ENCODE measurements at regions not wholly inside any gene's neighbourhood (a gene's known extent, or its start where the extent isn't known, plus 50 kb on each side); places are given as distances from the start of the nearest gene placed in this dataset.
"Not testable (repeated sequence)": the region's sequence is repeated elsewhere in the genome, so short reads cannot be mapped to it uniquely, and the experiment has no call there.

- DNase-seq (ENCODE audit: low spot score) = no peak
- Histone ChIP-seq H3K27me3 (ENCODE audit: insufficient read depth, poor library complexity, severe bottlenecking) (no peaks in the 10 kb centered on the region), H3K27ac (ENCODE audit: poor library complexity, severe bottlenecking) (no peak overlapping the region), H3K36me3 (ENCODE audit: low read depth) (no peaks in the 10 kb centered on the region), H3K9me3 (ENCODE audit: severe bottlenecking) (no peaks in the 10 kb centered on the region), H3K4me3 (ENCODE audit: severe bottlenecking) (no peak overlapping the region), H3K4me1 (ENCODE audit: insufficient read depth, poor library complexity, severe bottlenecking) (peaks cover 4% of the 10 kb centered on the region)
- TF ChIP-seq, protein P1, sequence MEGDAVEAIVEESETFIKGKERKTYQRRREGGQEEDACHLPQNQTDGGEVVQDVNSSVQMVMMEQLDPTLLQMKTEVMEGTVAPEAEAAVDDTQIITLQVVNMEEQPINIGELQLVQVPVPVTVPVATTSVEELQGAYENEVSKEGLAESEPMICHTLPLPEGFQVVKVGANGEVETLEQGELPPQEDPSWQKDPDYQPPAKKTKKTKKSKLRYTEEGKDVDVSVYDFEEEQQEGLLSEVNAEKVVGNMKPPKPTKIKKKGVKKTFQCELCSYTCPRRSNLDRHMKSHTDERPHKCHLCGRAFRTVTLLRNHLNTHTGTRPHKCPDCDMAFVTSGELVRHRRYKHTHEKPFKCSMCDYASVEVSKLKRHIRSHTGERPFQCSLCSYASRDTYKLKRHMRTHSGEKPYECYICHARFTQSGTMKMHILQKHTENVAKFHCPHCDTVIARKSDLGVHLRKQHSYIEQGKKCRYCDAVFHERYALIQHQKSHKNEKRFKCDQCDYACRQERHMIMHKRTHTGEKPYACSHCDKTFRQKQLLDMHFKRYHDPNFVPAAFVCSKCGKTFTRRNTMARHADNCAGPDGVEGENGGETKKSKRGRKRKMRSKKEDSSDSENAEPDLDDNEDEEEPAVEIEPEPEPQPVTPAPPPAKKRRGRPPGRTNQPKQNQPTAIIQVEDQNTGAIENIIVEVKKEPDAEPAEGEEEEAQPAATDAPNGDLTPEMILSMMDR (IDR thresholded peaks at IDR 0.05; ENCODE audit: poor library complexity, severe bottlenecking) = no peak
- ATAC-seq (ENCODE audit: low read depth) = no peak
These were observed 357.0 kb upstream of the TMEFF2 start for GRCh38 chr2:192551760-192552159.

- peaks cover 37% of the 10 kb centered on the region for H3K4me1 ChIP-seq (ENCODE audit: insufficient read depth, poor library complexity, severe bottlenecking)
- DNase-seq (ENCODE audit: low spot score) (no peak), ATAC-seq (ENCODE audit: low read depth) (0 out of 3 replicates have a peak, but pooled peaks have one; percentile 33)
- no peaks in the 10 kb centered on the region for H3K9me3 ChIP-seq (ENCODE audit: severe bottlenecking)
- H3K27ac ChIP-seq (ENCODE audit: poor library complexity, severe bottlenecking) = peak overlapping the region; percentile 77
- TF ChIP-seq, protein P1 (IDR thresholded peaks at IDR 0.05; ENCODE audit: poor library complexity, severe bottlenecking) = no peak
- no peaks in the 10 kb centered on the region for H3K27me3 ChIP-seq (ENCODE audit: insufficient read depth, poor library complexity, severe bottlenecking)
- H3K4me3 ChIP-seq (ENCODE audit: severe bottlenecking) = no peak overlapping the region
- no peaks in the 10 kb centered on the region for H3K36me3 ChIP-seq (ENCODE audit: low read depth)
These were observed 351.8 kb upstream of the TMEFF2 start for GRCh38 chr2:192546565-192546964.

GRCh38 chr2:192544371-192544955 is 349.7 kb upstream of the TMEFF2 start:
- DNase-seq (ENCODE audit: low spot score) = no peak
- Histone ChIP-seq H3K9me3 (ENCODE audit: severe bottlenecking) (no peaks in the 10 kb centered on the region), H3K36me3 (ENCODE audit: low read depth) (no peaks in the 10 kb centered on the region), H3K27ac (ENCODE audit: poor library complexity, severe bottlenecking) (peak overlapping the region; percentile 77), H3K27me3 (ENCODE audit: insufficient read depth, poor library complexity, severe bottlenecking) (no peaks in the 10 kb centered on the region), H3K4me1 (ENCODE audit: insufficient read depth, poor library complexity, severe bottlenecking) (peaks cover 37% of the 10 kb centered on the region), H3K4me3 (ENCODE audit: severe bottlenecking) (no peak overlapping the region)
- ATAC-seq (ENCODE audit: low read depth) = peak; percentile 96
- TF ChIP-seq, protein P1 (IDR thresholded peaks at IDR 0.05; ENCODE audit: poor library complexity, severe bottlenecking) = no peak

DNA sequence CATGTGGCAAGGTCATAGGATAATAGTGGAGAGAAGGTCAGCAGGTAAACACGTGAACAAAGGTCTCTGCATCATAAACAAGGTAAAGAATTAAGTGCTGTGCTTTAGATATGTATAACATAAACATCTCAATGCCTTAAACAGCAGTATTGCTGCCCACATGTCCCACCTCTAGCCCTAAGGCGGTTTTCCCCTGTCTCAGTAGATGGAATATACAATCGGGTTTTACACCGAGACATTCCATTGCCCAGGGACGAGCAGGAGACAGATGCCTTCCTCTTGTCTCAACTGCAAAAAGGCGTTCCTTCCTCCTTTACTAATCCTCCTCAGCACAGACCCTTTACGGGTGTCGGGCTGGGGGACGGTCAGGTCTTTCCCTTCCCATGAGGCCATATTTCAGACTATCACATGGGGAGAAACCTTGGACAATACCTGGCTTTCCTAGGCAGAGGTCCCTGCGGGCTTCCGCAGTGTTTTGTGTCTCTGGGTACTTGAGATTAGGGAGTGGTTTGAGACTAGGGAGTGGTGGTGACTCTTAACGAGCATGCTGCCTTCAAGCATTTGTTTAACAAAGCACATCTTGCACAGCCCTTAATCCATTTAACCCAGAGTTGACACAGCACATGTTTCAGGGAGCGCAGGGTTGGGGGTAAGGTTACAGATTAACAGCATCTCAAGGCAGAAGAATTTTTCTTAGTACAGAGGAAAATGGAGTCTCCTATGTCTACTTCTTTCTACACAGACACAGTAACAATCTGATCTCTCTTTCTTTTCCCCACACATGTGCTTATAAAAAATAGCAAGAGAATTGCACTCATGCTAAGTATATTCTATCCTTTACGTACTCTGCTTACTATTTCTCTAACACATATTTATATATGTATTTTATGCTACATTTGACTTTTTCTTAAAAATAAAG is 347.7 kb upstream of the TMEFF2 start:
- ATAC-seq (ENCODE audit: low read depth); H3K4me3 ChIP-seq (ENCODE audit: severe bottlenecking); H3K27ac ChIP-seq (ENCODE audit: poor library complexity, severe bottlenecking); H3K9me3 ChIP-seq (ENCODE audit: severe bottlenecking); H3K27me3 ChIP-seq (ENCODE audit: insufficient read depth, poor library complexity, severe bottlenecking); DNase-seq (ENCODE audit: low spot score); H3K36me3 ChIP-seq (ENCODE audit: low read depth): not testable (repeated sequence)
- H3K4me1 ChIP-seq (ENCODE audit: insufficient read depth, poor library complexity, severe bottlenecking) = peaks cover 45% of the 10 kb centered on the region

DNA sequence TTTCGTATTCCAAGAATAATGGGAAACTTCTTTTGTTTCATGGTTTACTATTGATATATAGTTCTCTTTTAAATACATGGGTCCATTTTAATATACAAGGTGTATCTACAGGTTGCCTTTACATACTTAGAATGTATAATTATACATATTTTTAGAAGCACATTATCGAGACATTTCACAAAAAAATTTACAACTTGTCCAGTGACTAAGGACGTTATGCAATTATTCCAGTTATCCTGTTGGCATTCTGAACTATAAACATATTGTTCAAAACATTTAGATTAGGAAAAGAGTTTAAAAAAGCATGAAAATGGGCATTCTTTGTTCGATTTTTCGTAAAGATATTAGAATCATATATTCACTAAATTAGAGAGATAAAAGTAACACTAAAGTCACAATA is 344.6 kb upstream of the TMEFF2 start:
- DNase-seq (ENCODE audit: low spot score) = no peak

More for the DNA sequence above, 344.6 kb upstream of the TMEFF2 start:
- ATAC-seq (ENCODE audit: low read depth) = no peak
- no peaks in the 10 kb centered on the region for H3K27me3 ChIP-seq (ENCODE audit: insufficient read depth, poor library complexity, severe bottlenecking)
- peaks cover 18% of the 10 kb centered on the region for H3K4me1 ChIP-seq (ENCODE audit: insufficient read depth, poor library complexity, severe bottlenecking)
- no peak overlapping the region for H3K4me3 ChIP-seq (ENCODE audit: severe bottlenecking)
- no peak overlapping the region for H3K27ac ChIP-seq (ENCODE audit: poor library complexity, severe bottlenecking)
- no peaks in the 10 kb centered on the region for H3K36me3 ChIP-seq (ENCODE audit: low read depth)
- no peaks in the 10 kb centered on the region for H3K9me3 ChIP-seq (ENCODE audit: severe bottlenecking)
- TF ChIP-seq, protein P1 (IDR thresholded peaks at IDR 0.05; ENCODE audit: poor library complexity, severe bottlenecking) = no peak
